Mucosa of descending colon (tissue), 3 donors: ENCODE measurements at regions not wholly inside any gene's neighbourhood (a gene's known extent, or its start where the extent isn't known, plus 50 kb on each side); places are given as distances from the start of the nearest gene placed in this dataset.
A peak's percentile ranks its signal among the peaks of the same experiment; 100 is the strongest.

Experiments
- ATAC-seq: fragments of 200-7000 bp; cut with Tn5 transposase; one replicate; pipeline ENCODE4 v1.9.1; 2020; ENCODE audit warnings: mild to moderate bottlenecking, moderate library complexity
- DNase-seq, 3 donors: peaks; one replicate each; pipeline ENCODE4 v3.0.0-alpha.2; 2020
- H3K36me3 ChIP-seq: fragments of 200-600 bp; one replicate; pipeline ENCODE4 v1.8.0; 2021; ENCODE audit warnings: low read depth, mild to moderate bottlenecking
- H3K4me1 ChIP-seq: fragments of 200-600 bp; one replicate; pipeline ENCODE4 v1.8.0; 2021; ENCODE audit warnings: low read depth, mild to moderate bottlenecking
- H3K4me3 ChIP-seq: fragments of 200-600 bp; one replicate; pipeline ENCODE4 v1.8.0; 2021; ENCODE audit warnings: mild to moderate bottlenecking
- H3K9me3 ChIP-seq: fragments of 200-600 bp; one replicate; pipeline ENCODE4 v1.8.0; 2021; ENCODE audit warnings: mild to moderate bottlenecking
- intact Hi-C, 2 donors: fragments of 100-400 bp; cut with DNase I in 1 of 2; cut with micrococcal nuclease in 1 of 2; formaldehyde crosslinking; loops; one replicate each; pipeline versions ENCODE4 v1.11.0 to v1.11.1; 2022; cut with DNase I, micrococcal nuclease
- TF ChIP-seq, protein P1 (sequence below): fragments of 200-600 bp; IDR thresholded peaks from one replicate; pipeline ENCODE4 v1.8.0; 2022; ENCODE audit warnings: antibody characterized with exemption, mild to moderate bottlenecking
- donor health status: DM: no; HTN: no; CAD: no; lungs with moderate emphysema.
- donor health status: DM: no; HTN: no; CAD: no.
- donor health status: DM: no; HTN: yes; CAD: no.

DNA sequence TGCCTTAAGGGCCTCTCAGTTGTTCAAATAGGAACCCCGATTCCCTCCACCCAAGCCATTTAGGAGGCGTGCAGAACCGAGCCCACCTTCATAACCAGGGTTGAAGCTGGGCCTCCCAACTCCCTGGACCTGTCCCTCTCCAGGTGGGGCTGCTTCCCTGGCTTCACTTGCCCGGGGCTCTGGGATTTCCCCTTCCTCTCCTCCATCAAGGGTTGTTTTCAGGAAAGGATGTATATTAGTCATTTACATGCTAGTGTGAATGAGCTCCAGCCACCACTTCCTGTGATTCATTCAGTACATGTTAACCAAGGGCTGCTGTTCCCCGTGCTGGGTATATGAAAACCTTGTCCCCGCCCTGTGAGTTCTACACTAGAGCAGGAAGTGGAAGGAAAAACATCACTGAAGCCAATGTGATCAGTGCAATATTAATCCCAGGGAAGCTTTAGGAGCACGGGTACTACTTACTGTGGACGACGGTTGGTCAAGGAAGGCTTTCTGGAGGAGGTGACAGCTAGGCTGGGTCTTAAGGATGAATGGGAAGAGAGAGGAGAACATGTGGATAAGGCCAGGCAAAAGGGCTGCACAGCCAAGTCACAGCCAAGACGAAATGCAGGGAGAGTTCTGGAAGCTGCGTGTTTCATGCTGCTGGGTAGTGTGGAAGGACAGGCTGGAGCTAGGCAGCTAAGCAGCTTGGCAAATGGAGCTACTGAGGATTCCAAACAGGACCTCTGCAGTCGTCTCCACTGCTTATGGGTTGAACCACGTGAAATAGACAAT lies 150.1 kb upstream of the SHH start:
- Histone ChIP-seq H3K4me3 (no peak overlapping the region), H3K36me3 (no peaks in the 10 kb centered on the region), H3K9me3 (no peaks in the 10 kb centered on the region), H3K4me1 (peaks cover 5% of the 10 kb centered on the region)
- TF ChIP-seq, protein P1, sequence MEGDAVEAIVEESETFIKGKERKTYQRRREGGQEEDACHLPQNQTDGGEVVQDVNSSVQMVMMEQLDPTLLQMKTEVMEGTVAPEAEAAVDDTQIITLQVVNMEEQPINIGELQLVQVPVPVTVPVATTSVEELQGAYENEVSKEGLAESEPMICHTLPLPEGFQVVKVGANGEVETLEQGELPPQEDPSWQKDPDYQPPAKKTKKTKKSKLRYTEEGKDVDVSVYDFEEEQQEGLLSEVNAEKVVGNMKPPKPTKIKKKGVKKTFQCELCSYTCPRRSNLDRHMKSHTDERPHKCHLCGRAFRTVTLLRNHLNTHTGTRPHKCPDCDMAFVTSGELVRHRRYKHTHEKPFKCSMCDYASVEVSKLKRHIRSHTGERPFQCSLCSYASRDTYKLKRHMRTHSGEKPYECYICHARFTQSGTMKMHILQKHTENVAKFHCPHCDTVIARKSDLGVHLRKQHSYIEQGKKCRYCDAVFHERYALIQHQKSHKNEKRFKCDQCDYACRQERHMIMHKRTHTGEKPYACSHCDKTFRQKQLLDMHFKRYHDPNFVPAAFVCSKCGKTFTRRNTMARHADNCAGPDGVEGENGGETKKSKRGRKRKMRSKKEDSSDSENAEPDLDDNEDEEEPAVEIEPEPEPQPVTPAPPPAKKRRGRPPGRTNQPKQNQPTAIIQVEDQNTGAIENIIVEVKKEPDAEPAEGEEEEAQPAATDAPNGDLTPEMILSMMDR: no peak
- DNase-seq (peak in 1 of 3 donors; percentile 34), ATAC-seq (peak; percentile 72)
- intact Hi-C loops: no loop called here

- ATAC-seq (no peak), DNase-seq (peak in 1 of 3 donors; percentile 10)
- Histone ChIP-seq H3K4me3 (no peak overlapping the region), H3K9me3 (no peaks in the 10 kb centered on the region), H3K4me1 (peaks cover 5% of the 10 kb centered on the region), H3K36me3 (no peaks in the 10 kb centered on the region)
- intact Hi-C loops: no loop called here
- TF ChIP-seq, protein P1: no peak
These were observed 149.3 kb upstream of the SHH start for GRCh38 chr7:155961241-155962190.

DNA sequence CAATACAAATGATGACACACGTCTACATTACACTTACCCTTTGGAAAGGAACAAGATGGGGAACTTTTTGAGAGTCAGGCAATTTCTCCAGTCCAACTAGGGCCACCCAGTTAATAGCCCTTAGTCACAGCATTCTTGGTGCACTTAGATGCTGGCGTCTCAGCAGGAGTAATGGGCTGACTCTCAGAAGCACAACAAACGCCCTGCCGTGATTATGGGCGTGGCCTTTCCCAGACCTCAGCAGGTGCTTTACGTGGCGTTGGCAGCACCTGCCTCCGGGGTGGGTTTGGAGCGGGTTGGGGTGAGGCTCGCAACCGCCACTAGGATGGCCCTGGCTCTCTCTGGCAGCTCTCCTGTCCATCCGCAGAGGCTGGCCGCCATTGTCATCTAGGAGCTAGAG lies 147.6 kb upstream of the SHH start:
- Histone ChIP-seq H3K9me3 (no peaks in the 10 kb centered on the region), H3K4me1 (peaks cover 5% of the 10 kb centered on the region), H3K36me3 (no peaks in the 10 kb centered on the region), H3K4me3 (no peak overlapping the region)
- intact Hi-C loops: no loop called here
- TF ChIP-seq, protein P1: no peak
- ATAC-seq (peak; percentile 88), DNase-seq (peak; percentile 81 to 88 (median 82))

DNA sequence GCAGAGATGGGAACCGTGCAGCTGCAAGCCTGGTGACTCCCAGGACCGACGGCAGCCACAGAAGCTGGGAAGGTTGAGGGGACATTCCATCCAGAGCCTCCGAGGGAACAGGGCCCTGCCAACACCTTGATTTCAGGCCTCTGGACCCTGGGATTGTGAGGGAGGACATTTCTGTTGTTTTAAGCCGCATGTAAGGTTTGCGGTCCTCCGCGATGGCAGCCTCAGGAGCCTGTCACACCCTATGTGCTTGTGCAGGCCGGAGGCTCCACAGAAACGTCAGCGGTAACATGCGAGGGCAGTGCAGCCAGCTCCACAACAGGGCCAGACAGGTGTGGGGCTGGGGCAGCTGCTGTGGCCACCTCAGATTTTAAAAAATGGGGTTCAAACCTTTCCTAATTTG lies 144.7 kb upstream of the SHH start:
- ATAC-seq (no peak), DNase-seq (no peak)
- TF ChIP-seq, protein P1: no peak
- Histone ChIP-seq H3K36me3 (no peaks in the 10 kb centered on the region), H3K9me3 (no peaks in the 10 kb centered on the region), H3K4me3 (no peak overlapping the region), H3K4me1 (peaks cover 5% of the 10 kb centered on the region)
- intact Hi-C loops: no loop called here

GRCh38 chr7:155955367-155955635 lies 143.0 kb upstream of the SHH start:
- no peaks in the 10 kb centered on the region for H3K36me3 ChIP-seq
- H3K4me3 ChIP-seq: no peak overlapping the region
- intact Hi-C loops: no loop called here
- ATAC-seq: no peak
- no peaks in the 10 kb centered on the region for H3K9me3 ChIP-seq
- peaks cover 1% of the 10 kb centered on the region for H3K4me1 ChIP-seq
- TF ChIP-seq, protein P1: no peak
- DNase-seq: no peak
